Superior temporal gyrus (tissue), 1 donor: ENCODE measurements at regions not wholly inside any gene's neighbourhood (a gene's known extent, or its start where the extent isn't known, plus 50 kb on each side); places are given as distances from the start of the nearest gene placed in this dataset.

Experiments used
- DNase-seq: peaks from one replicate; pipeline ENCODE4 v3.0.0-alpha.2; 2016; ENCODE audit errors: extremely low spot score

GRCh38 chr12:91586015-91586414, 403.4 kb upstream of the DCN start:
- no peak for DNase-seq

GRCh38 chr12:91582811-91583210, 400.2 kb upstream of the DCN start:
- DNase-seq: no peak

- peak; percentile 45 for DNase-seq
Observed at GRCh38 chr12:91579516-91580263, 397.1 kb upstream of the DCN start.

DNA sequence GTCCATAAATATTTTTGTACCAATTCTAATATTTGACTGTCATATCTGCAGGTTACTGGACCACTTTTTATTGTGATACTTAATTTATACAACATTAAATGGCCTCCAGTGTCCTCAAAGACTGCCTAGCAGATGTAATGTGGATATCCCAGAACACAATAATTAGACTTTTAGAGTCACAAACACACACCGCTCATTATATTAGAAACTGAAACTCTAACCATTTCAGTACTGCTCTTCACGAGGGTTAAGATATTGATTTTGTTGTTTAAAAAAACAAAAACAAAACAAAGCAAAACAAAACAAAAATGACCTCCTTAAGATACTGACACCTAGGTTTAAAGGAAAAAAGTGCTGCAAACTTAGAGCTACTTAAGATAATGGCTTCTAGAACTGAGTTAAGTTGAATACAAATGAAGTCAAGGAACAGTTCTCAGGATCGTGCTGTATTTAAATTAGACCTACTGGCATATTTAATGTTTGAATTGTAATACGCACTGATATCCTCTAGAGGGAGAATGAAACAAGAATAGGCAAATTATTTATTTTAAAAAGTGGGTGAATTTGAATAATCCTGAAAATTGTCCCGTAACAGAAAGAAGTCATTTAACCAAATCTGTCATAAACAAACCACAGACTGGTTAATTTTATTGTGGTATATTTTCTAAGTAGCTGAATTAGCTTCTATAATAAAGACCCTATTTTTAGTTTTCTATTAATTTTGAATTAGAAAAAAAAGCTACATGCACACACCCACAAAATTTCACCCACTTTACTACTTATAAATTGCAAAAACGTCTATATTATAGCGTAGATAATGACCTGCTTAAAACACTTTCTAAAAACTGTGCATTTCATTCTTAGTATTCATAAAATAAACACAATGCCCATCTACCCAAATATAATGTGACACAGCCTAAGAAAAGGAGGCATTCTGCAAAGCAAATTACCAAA, 395.2 kb upstream of the DCN start:
- peak; percentile 73 for DNase-seq

- DNase-seq: no peak
Observed at GRCh38 chr12:91576432-91576831, 393.8 kb upstream of the DCN start.

DNA sequence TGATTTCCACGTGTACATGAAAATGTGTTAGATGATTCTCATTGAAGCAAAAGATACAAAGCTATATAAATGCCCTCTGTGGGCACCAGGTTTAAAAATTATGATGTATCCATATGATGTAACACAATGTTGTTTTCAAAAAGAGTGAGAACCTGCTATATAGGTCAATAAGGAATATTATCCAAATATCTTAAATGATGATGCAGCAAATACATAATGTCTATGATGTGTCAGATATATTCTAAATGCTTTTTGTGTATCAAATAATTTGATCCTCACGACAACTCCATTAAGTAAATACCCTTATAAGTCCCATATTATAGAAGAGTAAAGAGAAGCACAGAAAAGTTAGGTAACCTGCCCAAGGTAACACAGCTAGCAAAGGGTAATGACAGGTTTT, 393.0 kb upstream of the DCN start:
- no peak for DNase-seq

- DNase-seq: no peak
Observed at GRCh38 chr12:91574975-91575374, 392.4 kb upstream of the DCN start.

DNA sequence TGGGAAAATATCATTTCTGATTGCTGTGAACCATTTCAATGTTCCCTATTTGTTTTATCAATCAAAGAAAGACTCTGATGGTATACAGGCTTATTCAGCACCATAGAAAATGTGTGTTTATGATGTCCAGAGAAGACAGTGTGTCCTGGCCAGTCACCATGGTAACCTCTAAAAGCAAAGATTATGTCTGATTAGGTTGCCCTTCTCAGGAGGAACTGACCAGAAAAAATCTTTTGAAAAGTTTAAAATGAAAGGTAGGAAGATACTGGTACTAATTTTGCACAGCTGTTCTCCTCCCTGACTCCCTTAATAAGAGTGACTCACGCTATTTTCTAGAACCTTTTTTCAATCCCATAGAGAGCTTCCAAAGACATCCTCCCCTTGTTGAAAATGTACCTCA, 391.8 kb upstream of the DCN start:
- DNase-seq: peak; percentile 32

DNA sequence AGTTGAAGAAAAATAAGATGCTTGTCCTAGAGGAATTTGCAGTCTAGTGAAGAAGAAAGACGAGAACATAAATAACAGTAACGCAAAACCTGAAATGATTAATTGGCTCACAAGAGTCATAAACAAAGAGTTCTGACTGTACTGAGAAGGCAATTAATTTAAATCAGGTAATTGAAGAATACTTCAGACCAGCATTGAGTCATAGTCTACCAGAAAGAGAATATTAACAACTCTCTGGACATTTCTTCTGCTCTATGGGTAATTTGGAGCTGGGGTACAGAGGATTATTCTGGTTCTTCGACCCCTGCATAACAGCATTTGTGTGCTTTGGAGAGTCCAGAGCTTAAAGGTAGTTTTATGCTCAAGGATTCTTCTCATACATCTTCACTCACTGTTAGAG, 390.3 kb upstream of the DCN start:
- DNase-seq: no peak

DNA sequence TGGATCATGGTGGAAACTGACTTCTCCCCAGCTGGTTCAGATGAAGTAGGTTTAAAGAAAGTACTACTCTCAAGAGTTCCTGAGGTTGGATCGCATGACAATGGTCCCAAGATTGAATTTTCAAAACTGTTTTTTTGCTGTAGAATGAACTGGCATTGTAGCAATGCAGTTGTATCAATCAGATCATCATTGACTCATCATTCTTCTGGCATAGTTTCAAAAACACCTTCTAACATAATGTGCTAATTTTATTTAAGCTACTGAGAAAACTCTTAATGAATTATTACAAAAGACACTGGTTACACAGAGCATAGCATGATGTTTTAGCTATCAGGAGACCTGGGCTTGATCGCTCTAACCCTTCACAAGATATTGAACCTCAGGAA, 384.5 kb upstream of the DCN start:
- DNase-seq: no peak

- DNase-seq: peak; percentile 20
Observed at GRCh38 chr12:91566328-91567099, 383.9 kb upstream of the DCN start.

- peak; percentile 38 for DNase-seq
Observed at GRCh38 chr12:91565846-91566245, 383.2 kb upstream of the DCN start.

- DNase-seq: peak; percentile 38
Observed at GRCh38 chr12:91565246-91565645, 382.6 kb upstream of the DCN start.

GRCh38 chr12:91563011-91563765, 380.6 kb upstream of the DCN start:
- no peak for DNase-seq

DNA sequence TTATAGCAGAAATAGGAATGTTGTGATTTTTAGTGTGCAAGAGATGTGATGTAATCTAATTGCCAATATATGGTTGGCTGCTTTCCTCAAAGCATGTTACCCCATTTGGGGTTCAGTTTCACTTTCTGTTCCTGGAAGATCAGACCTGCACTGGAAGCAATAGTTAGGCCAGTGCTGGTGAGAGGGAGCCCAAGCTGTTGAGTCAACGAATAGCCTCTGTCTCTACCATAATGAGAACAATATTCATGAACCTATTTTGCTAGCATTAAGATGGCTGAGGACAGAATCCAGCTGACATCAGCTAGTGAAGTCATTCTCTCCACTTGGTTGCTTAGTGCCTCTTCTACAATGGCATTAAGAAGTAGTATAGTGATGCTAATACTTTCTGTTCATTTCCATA, 379.9 kb upstream of the DCN start:
- DNase-seq: no peak

DNA sequence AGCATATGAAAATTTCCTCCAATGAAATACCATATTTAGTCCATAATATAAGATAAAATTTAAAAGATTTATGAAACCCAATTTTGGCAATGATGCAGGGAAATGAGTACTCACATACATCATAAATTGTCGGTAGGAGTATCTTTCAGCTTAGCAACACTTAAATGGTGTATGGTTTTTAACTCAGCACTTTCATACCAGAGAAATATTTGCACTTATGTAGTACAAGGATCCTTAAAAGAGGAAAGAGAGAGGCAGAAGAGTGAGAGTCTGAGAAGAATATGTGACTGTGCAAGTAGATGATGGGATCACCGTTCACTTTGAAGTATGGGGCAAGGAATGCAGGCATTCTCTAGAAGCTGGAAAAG, 379.3 kb upstream of the DCN start:
- no peak for DNase-seq

GRCh38 chr12:91561301-91561957, 378.8 kb upstream of the DCN start:
- no peak for DNase-seq

- no peak for DNase-seq
Observed at GRCh38 chr12:91556909-91557308, 374.3 kb upstream of the DCN start.

- no peak for DNase-seq
Observed at GRCh38 chr12:91555436-91556415, 373.1 kb upstream of the DCN start.

DNA sequence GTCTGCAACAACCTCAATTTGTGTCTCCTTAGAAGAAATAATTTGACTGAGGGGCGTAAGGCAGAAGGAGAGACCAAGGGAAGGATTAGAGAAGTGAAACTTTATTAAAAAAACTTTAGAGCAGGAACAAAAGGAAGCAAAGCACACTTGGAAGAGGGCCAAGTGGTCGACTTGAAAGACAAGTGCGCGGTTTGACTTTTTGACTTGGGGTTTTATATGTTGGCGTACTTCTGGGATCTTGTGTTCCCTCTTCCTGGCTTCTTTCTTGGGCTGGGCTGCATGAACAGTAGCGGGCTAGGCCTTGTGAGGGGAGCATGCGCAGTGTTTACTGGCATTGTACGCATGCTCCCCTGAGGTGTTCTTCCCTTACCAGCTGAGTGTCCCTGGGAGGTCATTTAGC, 369.3 kb upstream of the DCN start:
- DNase-seq: no peak
